ENCODE measurements at regions not wholly inside any gene's neighbourhood (a gene's known extent, or its start where the extent isn't known, plus 50 kb on each side); places are given as distances from the start of the nearest gene placed in this dataset.

- H3K27me3 Mint-ChIP-seq (ENCODE audit: low read depth), result no peaks in the 10 kb centered on the region
- H3K36me3 Mint-ChIP-seq, result peaks cover 6% of the 10 kb centered on the region; the same call in 1 of the 2 replicates
- H3K4me1 Mint-ChIP-seq, result no peaks in the 10 kb centered on the region; the same call in 1 of the 2 replicates
- ChIA-PET CTCF (no interaction called here), POLR2A (no interaction called here)
- H3K27ac Mint-ChIP-seq, result no peak overlapping the region
- no peak for TF ChIP-seq PREB (CRISPR knock-in tag; IDR thresholded peaks at IDR 0.05; ENCODE audit: borderline replicate concordance)
- H3K4me3 Mint-ChIP-seq, result no peak overlapping the region
- DNase-seq (ENCODE audit: low spot score) (no peak), ATAC-seq (no peak)
- H3K9me3 Mint-ChIP-seq, result peaks cover 13% of the 10 kb centered on the region
These were observed 828.9 kb downstream of the EPHA4 start for GRCh38 chr2:220743203-220743602.

GRCh38 chr2:220744861-220745260 lies 827.2 kb downstream of the EPHA4 start:
- Mint-ChIP-seq H3K27ac (no peak overlapping the region), H3K4me3 (no peak overlapping the region), H3K36me3 (no peaks in the 10 kb centered on the region), H3K27me3 (ENCODE audit: low read depth) (no peaks in the 10 kb centered on the region), H3K9me3 (no peaks in the 10 kb centered on the region), H3K4me1 (peaks cover 10% of the 10 kb centered on the region)
- POLR2A ChIA-PET, result no interaction called here
- no peak for TF ChIP-seq ZBTB21 (CRISPR knock-in tag; IDR thresholded peaks at IDR 0.05; ENCODE audit: borderline replicate concordance)
- no peak for TF ChIP-seq ELF4 (CRISPR knock-in tag; IDR thresholded peaks at IDR 0.05; ENCODE audit: low read depth)
- TF ChIP-seq NFYB (CRISPR knock-in tag; conservative IDR thresholded peaks at IDR 0.05; ENCODE audit: low read depth), result no peak
- no peak for TF ChIP-seq ZNF219 (CRISPR knock-in tag; IDR thresholded peaks at IDR 0.05; ENCODE audit: borderline replicate concordance)
- no peak for TF ChIP-seq RORB (CRISPR knock-in tag; IDR thresholded peaks at IDR 0.05)
- TF ChIP-seq FOXK1 (CRISPR knock-in tag; IDR thresholded peaks at IDR 0.05), result no peak
- TF ChIP-seq ZNF416 (CRISPR knock-in tag; IDR thresholded peaks at IDR 0.05), result no peak
- no peak for TF ChIP-seq FOXJ3 (CRISPR knock-in tag; IDR thresholded peaks at IDR 0.05; ENCODE audit: borderline replicate concordance)
- TF ChIP-seq ZNF263 (CRISPR knock-in tag; IDR thresholded peaks at IDR 0.05; ENCODE audit: low read depth), result no peak
- TF ChIP-seq ZNF425 (CRISPR knock-in tag; conservative IDR thresholded peaks at IDR 0.05), result no peak
- no peak for TF ChIP-seq E2F4 (CRISPR knock-in tag; IDR thresholded peaks at IDR 0.05; ENCODE audit: borderline replicate concordance, low read depth)
- no peak for TF ChIP-seq ZNF121 (CRISPR knock-in tag; IDR thresholded peaks at IDR 0.05)
- TF ChIP-seq ATF3 (CRISPR knock-in tag; conservative IDR thresholded peaks at IDR 0.05), result no peak
- TF ChIP-seq ZNF423 (CRISPR knock-in tag; IDR thresholded peaks at IDR 0.05), result no peak
- TF ChIP-seq HMGA2 (CRISPR knock-in tag; IDR thresholded peaks at IDR 0.05), result no peak
- TF ChIP-seq KAT7 (CRISPR knock-in tag; IDR thresholded peaks at IDR 0.05; ENCODE audit: borderline replicate concordance), result no peak
- no peak for TF ChIP-seq SP1 (CRISPR knock-in tag; conservative IDR thresholded peaks at IDR 0.05)
- TF ChIP-seq PRRX2 (CRISPR knock-in tag; IDR thresholded peaks at IDR 0.05), result no peak
- no peak for TF ChIP-seq ATF6 (CRISPR knock-in tag; IDR thresholded peaks at IDR 0.05)
- no peak for TF ChIP-seq GTF2I (CRISPR knock-in tag; conservative IDR thresholded peaks at IDR 0.05)
- ATAC-seq (no peak), DNase-seq (ENCODE audit: low spot score) (no peak)
- CTCF ChIA-PET, result no interaction called here

All from WTC11 (cell line).